22Rv1 (cell line): ENCODE measurements at regions not wholly inside any gene's neighbourhood (a gene's known extent, or its start where the extent isn't known, plus 50 kb on each side); places are given as distances from the start of the nearest gene placed in this dataset.

ENCODE experiments used
- ZFX ChIP-seq: fragments of 450-650 bp; IDR thresholded peaks from 2 replicates; pipeline ENCODE4 v1.6.1; 2017; ENCODE audit warnings: antibody characterized with exemption, borderline replicate concordance
- TF ChIP-seq, protein P1 (sequence below): fragments of 450-650 bp; IDR thresholded peaks from 2 replicates; pipeline ENCODE4 v1.5.1; 2017; ENCODE audit warnings: mild to moderate bottlenecking

DNA sequence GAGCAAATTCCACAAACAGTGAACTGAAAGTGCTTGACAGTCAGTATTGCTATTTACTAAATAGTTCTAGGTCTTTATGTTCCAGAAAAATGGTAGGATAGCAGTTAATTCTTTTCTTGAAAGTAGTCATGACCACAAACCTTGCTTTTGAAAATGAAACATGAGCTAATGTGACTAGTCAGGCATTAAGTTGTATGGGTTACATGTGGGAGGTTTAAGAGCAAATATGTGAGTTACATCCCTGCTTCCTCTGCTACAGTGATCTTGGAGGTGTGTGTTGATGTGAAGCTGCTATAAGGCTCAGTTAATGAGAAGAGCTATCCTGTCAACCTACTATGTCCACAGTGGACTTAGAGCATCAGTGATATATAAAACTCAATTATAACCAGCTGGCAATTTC is 741.6 kb downstream of the FSCB start:
- TF ChIP-seq, protein P1, sequence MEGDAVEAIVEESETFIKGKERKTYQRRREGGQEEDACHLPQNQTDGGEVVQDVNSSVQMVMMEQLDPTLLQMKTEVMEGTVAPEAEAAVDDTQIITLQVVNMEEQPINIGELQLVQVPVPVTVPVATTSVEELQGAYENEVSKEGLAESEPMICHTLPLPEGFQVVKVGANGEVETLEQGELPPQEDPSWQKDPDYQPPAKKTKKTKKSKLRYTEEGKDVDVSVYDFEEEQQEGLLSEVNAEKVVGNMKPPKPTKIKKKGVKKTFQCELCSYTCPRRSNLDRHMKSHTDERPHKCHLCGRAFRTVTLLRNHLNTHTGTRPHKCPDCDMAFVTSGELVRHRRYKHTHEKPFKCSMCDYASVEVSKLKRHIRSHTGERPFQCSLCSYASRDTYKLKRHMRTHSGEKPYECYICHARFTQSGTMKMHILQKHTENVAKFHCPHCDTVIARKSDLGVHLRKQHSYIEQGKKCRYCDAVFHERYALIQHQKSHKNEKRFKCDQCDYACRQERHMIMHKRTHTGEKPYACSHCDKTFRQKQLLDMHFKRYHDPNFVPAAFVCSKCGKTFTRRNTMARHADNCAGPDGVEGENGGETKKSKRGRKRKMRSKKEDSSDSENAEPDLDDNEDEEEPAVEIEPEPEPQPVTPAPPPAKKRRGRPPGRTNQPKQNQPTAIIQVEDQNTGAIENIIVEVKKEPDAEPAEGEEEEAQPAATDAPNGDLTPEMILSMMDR: no peak
- no peak for TF ChIP-seq ZFX
